Hematopoietic multipotent progenitor cell treated with erythropoietin and hydrocortisone succinate and interleukin-3 and kit ligand, for 15 days (in vitro differentiated cells): ENCODE measurements at regions not wholly inside any gene's neighbourhood (a gene's known extent, or its start where the extent isn't known, plus 50 kb on each side); places are given as distances from the start of the nearest gene placed in this dataset.

Experiments
- DNase-seq: peaks from one replicate; pipeline ENCODE4 v3.0.0-alpha.2; 2015; ENCODE audit warnings: low spot score

- no peak for DNase-seq
Observed at GRCh38 chr1:29643838-29644440, 407.6 kb downstream of the PTPRU start.

GRCh38 chr1:29643281-29643680 lies 407.0 kb downstream of the PTPRU start:
- DNase-seq: no peak

- DNase-seq: no peak
Observed at GRCh38 chr1:29642519-29642918, 406.2 kb downstream of the PTPRU start.

- DNase-seq: no peak
Observed at GRCh38 chr1:29641921-29642320, 405.6 kb downstream of the PTPRU start.

GRCh38 chr1:29640428-29640785 lies 404.1 kb downstream of the PTPRU start:
- no peak for DNase-seq

- no peak for DNase-seq
Observed at GRCh38 chr1:29639741-29640427, 403.6 kb downstream of the PTPRU start.

GRCh38 chr1:29639156-29639736 lies 402.9 kb downstream of the PTPRU start:
- DNase-seq: no peak

GRCh38 chr1:29638281-29638680 lies 402.0 kb downstream of the PTPRU start:
- no peak for DNase-seq

GRCh38 chr1:29636936-29637335 lies 400.6 kb downstream of the PTPRU start:
- DNase-seq: no peak

GRCh38 chr1:29635501-29636263 lies 399.4 kb downstream of the PTPRU start:
- DNase-seq: no peak

- no peak for DNase-seq
Observed at GRCh38 chr1:29634746-29635335, 398.5 kb downstream of the PTPRU start.

- DNase-seq: no peak
Observed at GRCh38 chr1:29634324-29634723, 398.0 kb downstream of the PTPRU start.

GRCh38 chr1:29633771-29634170 lies 397.4 kb downstream of the PTPRU start:
- peak; percentile 4 for DNase-seq

GRCh38 chr1:29632806-29633615 lies 396.7 kb downstream of the PTPRU start:
- DNase-seq: no peak

GRCh38 chr1:29631836-29632805 lies 395.8 kb downstream of the PTPRU start:
- no peak for DNase-seq

GRCh38 chr1:29631361-29631760 lies 395.0 kb downstream of the PTPRU start:
- DNase-seq: no peak

GRCh38 chr1:29630756-29631155 lies 394.4 kb downstream of the PTPRU start:
- DNase-seq: no peak

- DNase-seq: no peak
Observed at GRCh38 chr1:29629814-29630516, 393.6 kb downstream of the PTPRU start.

- no peak for DNase-seq
Observed at GRCh38 chr1:29629401-29629800, 393.1 kb downstream of the PTPRU start.

GRCh38 chr1:29628190-29628589 lies 391.9 kb downstream of the PTPRU start:
- DNase-seq: no peak
